GM21619 (cell line): ENCODE measurements at regions not wholly inside any gene's neighbourhood (a gene's known extent, or its start where the extent isn't known, plus 50 kb on each side); places are given as distances from the start of the nearest gene placed in this dataset.
"Not testable (repeated sequence)": the region's sequence is repeated elsewhere in the genome, so short reads cannot be mapped to it uniquely, and the experiment has no call there.

Experiments
- ATAC-seq: cut with Tn5 transposase; IDR thresholded peaks from one replicate; pipeline ENCODE4 v1.9.1; 2021; ENCODE audit not compliant: unreplicated experiment

DNA sequence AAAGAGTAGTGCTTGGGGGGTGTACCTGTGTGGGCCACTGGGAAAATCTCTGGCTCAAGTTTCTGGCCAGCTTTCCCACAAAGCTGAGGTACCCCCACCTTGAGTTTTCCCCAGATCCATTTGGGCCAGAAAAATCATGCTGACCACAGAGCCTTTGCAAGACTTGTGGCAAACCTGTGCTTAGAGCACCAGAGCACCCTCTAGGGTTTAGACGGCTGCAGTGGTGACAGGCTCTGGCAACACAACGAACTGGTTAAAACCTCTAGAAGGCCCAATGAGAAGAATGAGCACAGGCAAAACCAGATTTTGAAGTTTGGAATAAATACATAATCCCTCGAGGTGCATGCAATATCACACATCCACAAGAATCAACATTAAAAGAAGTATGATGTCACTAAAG, 290.7 kb upstream of the FOLH1 start:
- no peak for ATAC-seq

DNA sequence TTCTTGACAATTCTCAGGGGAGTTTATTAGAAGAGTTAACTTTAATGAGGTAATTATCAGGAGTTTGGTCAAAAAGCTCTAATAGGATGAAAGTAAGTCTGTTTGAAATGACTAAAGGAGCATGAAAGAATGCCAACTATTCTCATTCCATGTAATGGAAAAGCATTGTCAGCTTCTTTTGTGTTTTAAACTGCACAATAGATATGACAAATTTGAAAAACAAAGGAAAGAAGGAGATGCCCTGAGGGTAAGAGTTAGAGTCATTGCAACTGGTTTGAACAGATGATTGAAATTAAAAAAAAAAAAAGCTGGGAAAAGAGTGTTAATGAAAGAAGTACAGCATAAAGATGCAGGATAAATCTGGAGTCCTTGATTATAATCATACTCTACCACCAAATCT, 296.8 kb upstream of the FOLH1 start:
- ATAC-seq: no peak

DNA sequence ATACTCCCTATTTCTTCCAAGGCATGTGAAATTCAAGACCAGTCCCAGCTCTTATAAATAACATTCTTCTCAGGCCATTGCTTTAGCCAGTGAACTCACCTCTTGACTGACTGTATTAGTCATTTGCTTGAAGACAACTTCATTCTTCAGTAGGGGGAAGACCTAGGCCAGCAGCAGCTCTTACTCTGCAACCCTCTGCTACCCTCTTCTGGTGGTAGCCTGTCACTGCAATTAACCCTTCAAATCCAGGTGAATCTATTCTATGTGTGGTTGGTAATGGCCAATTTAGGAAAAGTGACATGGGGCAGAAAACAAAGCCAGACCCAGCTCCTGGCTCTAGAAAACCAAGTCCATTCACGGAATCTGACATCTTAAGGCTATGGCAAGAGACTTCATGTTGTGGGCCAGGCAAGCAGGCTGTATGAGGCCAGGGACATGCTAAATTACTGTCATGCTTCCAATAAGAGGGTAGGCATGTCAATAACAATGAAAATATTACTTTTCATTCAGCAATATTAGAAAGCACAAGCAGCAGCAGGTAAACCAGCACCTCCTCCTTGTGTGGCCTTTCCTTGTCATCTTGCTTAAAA, 317.9 kb upstream of the FOLH1 start:
- ATAC-seq: peak; percentile 89

DNA sequence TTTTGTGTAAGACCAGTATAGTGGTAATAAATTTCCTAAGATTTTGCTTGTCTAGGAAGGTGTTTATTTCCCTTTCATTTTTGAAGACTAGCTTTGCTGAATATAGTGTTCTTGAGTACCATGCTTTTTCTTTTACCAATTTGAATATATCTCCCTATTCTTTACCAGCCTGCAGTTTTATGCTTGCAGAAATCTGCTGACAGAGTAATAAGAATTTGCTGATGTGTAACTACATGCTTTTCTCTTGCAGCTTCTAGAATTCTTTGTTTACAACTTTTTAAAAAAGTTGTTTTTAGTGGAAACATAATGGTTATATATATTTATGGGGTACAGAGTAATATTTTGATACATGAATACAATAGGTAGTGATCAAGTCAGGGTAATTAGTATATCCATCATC, 324.8 kb upstream of the FOLH1 start:
- no peak for ATAC-seq

DNA sequence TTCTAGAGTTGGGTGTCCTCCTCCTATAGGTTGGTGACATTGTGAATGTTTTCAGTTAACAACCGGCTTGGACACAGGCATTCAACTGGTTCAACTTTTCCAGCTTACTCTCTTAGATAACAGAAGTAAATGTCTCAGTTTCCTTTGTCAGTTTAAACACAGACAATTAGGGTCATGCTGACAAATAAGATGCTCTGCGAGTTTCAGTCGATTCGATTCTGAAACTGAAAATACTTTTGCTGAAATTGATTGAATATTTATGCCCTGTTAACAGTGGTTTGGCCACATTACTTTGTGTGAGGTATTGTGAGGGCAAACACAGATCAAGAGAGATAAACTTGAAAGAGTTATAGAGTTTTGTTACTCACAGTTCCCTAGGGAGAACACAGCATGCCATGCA, 330.5 kb upstream of the FOLH1 start:
- not testable (repeated sequence) for ATAC-seq

DNA sequence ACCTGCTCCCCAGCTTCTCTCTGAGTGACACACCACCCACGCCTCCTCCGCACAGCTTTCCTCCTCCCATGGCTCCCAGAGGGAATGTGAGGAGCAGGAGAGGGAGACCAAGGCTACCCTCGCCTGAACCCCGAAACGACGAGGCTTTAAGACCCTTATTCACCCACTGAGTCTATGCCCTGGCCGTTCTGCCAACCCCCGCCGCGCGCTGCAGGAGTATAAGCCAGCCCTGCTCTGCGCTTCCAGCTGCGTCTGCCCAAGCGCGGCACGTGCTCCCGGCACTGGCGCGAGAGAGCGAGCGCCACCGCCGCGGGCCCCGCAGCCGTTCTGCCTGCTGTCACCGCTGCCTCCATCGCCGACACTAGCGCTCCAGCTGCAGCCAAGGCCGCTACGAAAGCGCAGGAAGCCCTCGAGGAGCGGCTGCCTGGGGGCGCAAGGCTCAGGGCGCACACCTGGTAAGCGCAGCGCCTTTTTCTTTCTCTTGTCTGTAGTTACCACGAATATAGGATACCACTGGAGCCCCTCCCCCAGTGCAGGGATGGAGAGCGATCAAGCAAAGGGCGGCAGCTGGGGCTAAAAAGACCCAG, 350.0 kb upstream of the FOLH1 start:
- not testable (repeated sequence) for ATAC-seq

DNA sequence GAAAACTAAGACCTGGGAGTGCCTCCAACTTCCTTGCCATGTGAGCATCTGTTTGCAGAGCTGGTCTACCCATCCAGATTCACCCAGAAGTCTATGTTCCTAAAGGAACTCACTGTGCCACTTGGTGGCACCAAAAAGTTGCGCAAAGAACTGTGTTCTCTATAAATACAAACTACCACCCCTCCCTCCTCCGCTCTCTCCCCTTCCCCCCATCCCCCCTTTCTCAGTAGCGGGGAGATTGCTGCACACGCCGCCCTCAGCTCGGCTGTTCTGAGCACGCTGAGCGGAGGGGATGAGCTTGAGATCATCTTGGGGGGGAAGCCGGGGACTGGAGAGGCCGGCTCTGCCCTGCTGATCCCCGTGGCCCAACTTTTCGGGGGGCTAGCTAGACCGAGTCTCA, 352.2 kb upstream of the FOLH1 start:
- not testable (repeated sequence) for ATAC-seq

DNA sequence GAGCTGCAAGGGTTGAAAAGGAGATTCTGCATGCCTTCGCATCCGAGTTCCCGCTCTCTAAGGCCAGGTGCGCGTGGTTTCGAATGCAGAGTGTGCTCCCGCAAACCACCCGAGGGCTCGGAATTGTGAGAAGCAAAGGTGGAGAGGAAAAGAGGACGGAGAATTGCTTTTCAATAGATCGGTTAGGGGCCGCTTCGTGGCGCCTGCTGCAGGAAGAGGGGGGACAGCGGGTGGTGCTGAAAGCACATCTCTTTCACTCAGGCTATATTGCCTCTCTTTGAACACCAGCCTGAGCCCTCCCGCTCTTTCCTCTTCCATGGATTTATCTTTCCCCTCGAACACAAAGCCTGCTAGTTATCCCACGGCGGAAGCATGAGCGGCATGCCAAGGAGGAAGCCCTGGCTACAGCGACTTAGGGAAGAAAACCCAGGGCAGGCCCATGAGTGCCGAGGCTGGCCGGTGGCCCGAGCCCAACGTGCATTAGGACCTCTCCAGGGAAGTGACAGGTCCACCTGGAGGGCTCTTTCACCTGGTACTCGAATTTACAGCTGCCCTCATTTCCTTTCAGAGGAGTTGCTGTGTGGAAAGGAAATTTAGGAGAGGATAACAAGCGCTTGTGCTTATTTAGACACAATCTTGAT, 353.0 kb upstream of the FOLH1 start:
- ATAC-seq: not testable (repeated sequence)

DNA sequence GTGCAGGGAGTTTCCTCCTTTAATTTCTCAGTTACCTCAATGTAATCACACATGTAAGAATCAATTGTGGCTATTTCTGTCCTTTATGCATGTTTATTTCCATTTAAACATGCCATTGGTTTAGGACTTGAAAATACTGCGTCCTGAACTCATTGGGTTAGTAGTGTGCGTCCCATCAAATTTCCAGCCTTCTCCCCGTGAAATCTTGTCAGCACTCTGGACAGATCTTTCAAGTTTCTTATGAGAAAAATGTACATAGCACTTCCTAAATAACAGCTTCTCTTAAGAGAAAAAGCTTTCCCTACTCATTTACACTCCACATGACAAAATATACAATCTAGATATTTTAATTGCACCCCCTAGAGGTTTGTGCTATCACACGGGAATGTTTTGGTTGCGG, 353.9 kb upstream of the FOLH1 start:
- ATAC-seq: not testable (repeated sequence)

DNA sequence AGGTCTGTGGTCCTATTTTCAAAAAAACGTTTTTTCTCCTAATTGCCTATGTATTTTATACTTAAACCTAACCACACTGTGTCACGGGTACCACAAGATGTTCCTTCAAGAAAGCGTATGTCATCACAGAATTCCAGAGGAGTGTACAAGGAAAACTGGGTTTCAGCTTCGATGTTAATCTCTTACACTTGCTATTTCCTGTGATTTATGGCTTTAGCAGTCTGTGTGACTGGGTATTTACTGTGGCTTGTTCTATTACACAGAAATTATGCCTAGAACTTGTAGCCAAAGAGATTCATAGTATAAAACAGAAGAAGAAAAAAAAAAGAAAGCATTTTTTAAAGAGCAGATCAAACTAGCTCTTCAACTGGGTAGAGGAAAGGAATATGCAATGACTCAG, 371.1 kb upstream of the FOLH1 start:
- ATAC-seq: not testable (repeated sequence)

DNA sequence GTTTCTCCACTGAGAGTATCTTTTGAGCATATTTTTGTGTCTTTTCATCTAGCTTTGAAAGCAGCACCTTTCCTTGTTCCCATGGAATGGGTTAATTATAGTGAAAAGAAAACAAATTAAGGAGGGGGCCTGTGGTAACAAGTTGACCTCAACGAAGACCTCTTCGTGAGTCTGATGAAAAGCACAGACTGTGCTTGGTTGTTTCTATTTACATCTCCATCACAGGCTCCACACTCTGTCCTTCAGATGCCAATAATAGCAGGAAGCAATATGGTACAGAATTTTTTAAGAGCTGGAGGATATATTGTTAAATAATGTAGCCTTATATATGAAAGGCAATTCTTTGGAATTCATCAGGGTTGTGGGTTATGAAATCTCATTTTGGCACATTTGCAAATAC, 366.7 kb upstream of the OR4C13 start:
- ATAC-seq: not testable (repeated sequence)

DNA sequence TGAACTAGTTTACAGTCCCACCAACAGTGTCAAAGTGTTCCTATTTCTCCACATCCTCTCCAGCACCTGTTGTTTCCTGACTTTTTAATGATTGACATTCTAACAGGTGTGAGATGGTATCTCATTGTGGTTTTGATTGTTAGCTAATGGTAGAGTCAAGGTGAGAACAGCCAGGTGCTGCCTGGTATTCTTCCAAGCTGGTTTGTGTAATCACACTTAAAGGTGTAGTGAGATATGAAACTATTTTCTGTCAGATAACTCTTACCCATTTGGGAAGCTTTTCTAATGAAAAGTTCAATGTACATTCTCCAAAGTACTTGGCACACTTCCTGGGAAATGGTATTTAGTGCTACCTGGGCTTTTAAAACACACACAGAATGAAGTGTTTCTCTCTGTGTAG, 343.3 kb upstream of the OR4C13 start:
- ATAC-seq: not testable (repeated sequence)

DNA sequence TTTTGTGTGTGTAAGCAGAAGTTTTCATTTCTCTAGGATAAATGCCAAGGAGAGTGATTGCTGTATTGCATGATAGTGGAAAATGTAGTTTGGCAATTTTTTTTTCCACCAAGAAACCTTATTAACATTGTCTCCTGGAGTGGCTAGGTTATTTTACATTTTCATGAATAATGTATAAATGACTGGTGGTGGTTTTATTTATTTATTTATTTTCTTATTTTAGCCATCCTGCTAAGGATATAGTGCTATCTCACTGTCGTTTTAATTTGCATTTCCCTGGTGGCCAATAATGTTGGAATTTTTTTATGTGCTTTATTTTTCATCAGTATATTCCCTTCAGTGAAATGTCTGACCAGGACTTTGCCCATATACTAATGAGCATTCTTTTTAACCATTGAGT, 328.3 kb upstream of the OR4C13 start:
- not testable (repeated sequence) for ATAC-seq

DNA sequence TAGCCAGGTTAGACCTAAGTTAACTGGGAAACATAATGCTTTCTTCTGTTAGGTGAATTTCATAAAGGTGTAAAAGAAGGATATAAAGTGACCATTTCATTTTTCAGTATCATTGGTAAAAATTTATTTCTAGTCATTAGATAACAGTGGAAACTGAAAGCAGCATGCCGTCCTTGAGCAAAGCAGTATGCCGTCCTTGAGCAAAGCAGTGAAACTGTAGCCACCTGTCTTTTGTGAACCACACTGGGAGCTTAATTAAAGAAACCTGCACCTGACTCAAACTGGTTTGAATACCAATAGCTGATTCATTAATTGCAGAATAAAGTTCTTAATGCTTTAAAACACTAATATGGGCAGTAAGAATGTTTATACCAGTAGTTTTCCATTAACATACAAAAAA, 281.5 kb upstream of the OR4C13 start:
- ATAC-seq: not testable (repeated sequence)

DNA sequence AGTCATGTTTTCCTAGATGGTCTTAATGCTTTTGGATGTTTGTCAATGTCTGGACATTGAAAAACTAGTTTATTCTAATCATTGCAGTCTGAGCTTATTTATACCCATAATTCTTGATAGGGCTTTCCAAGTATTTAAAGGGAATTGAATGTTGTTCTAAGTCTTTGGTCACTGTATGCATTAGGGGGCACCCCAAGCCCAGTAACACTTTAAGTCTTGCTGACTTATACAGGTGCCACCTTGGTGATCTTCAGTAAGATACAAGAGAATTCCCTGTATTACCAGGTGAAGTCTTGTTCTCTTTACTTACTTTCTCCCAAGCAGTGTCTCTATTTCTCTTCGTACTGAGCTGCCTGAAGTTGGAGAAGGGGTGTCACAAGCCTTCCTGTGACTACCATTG, 250.1 kb upstream of the OR4C13 start:
- not testable (repeated sequence) for ATAC-seq

DNA sequence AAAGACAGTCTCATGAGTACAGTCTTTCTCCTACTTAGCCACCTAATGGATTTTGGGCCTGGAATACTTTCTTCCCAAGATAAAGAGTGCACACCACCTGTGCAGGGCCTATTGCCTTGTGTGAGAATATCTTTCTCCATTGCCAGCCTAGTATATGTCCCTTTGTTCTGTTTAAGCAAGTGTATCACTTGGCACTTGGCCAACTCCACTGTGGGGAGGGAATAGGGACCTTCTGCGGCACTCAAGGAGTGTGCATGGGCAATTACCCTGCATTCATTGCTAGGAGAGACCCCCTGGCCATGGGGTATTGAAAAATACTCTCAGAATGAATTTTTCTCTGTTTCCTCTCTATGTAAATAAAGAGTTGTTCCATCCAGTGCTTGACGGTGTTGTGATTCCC, 201.7 kb upstream of the OR4C13 start:
- ATAC-seq: not testable (repeated sequence)

DNA sequence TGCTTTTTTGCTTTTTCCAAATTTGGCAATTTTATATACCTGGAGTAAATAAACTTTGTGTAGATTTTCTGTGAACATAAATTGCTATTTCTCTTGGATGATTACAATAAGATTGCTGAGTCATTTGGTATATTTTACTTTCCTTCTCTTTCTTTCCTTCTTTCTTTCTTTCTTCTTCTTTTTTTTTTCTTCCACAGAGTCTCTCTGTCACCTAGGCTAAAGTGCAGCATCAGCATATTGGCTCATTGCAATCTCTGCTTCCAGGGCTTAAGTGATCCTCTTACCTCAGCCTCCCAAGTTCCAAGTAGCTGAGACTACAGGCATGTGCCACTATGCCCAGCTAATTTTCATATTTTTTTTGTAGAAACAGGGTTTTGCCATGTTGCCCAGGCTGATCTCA, 201.2 kb upstream of the OR4C13 start:
- not testable (repeated sequence) for ATAC-seq

DNA sequence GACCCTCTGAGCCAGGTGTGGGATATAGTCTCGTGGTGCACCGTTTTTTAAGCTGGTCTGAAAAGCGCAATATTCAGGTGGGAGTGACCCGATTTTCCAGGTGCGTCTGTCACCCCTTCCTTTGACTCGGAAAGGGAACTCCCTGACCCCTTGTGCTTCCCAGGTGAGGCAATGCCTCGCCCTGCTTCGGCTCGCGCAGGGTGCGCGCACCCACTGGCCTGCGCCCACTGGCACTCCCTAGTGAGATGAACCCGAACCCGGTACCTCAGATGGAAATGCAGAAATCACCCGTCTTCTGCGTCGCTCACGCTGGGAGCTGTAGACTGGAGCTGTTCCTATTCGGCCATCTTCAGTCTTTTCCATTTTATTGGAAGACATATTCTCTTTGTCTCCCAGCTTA, 171.4 kb upstream of the OR4C13 start:
- ATAC-seq: not testable (repeated sequence)

DNA sequence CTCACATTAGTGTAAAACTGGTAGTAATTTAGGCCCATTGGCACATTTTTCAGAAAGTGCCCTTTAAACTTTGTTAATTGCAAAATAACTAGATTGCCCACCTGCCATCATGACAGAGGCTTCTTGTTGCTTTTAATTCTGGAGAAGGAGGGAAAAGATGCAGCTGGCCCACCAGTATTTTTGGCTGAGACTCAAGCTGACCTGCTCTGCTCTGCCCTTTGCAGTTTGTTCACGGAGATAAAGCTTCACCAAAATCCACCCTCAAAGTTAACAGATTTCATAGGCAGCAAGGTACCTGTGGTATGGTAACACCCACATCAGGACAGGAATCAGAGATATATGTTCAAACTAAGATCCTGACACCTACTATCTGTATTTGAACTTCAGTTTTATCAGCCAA, 170.2 kb upstream of the OR4C13 start:
- ATAC-seq: not testable (repeated sequence)

DNA sequence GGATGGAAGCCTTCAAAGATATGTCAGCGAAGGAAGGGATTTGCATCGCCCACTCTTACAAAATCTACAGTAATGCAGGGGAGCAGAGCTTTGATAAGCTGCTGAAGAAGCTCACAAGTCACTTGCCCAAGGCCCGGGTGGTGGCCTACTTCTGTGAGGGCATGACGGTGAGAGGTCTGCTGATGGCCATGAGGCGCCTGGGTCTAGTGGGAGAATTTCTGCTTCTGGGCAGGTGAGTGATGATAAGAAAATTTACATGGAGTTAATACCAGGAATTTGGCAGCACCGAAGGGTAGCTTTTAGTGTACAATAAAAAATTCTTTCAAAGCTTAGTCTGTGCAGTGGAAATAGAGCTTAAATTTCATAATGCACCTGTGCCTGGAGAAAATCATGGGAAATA, 168.3 kb upstream of the OR4C13 start:
- not testable (repeated sequence) for ATAC-seq

DNA sequence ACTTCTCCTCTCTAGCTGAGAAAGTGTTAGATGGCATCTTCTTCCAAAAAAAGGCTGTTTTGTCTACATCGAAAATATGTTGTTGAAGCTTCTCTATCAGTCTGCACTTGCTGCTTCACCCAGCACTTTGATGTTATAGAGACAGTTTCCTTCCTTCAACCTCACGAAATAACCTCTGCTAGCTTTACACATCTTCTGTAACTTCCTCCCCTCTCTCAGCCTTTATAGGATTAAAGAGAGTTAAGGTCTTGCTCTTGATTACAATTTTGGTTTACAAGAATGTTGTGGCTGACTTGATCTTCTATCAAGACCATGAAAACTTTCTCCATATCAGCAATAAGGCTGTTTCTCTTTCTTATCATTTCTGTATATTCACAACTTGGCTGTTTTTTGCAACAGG, 162.4 kb upstream of the OR4C13 start:
- not testable (repeated sequence) for ATAC-seq

DNA sequence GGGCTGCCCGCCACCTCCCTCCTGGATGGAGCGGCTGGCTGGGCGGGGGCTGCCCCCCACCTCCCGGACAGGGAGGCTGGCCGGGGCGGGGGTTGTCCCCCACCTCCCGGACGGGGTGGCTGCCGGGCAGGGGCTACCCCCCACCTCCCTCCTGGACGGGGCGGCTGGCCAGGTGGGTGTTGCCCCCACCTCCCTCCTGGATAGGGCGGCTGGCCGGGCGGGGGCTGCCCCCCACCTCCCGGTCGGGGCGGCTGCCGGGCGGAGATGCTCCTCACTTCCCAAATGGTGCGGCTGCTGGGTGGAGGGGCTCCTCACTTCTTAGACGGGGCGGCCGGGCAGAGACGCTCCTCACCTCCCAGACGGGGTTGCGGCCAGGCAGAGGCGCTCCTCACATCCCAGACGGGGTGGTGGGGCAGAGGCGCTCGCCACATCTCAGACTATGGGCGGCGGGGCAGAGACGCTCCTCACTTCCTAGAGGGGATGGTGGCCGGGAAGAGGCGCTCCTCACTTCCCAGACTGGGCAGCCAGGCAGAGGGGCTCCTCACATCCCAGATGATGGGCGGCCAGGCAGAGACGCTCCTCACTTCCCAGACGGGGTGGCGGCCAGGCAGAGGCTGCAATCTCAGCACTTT, 153.9 kb upstream of the OR4C13 start:
- not testable (repeated sequence) for ATAC-seq
